ENCODE measurements at regions not wholly inside any gene's neighbourhood (a gene's known extent, or its start where the extent isn't known, plus 50 kb on each side); places are given as distances from the start of the nearest gene placed in this dataset.
"Not testable (repeated sequence)": the region's sequence is repeated elsewhere in the genome, so short reads cannot be mapped to it uniquely, and the experiment has no call there.

GRCh38 chrX:41984628-41985027, 61.3 kb upstream of the CASK start:
- Histone ChIP-seq H3K4me3 (no peak overlapping the region), H3K9me3 (no peaks in the 10 kb centered on the region), H3K4me1 (no peaks in the 10 kb centered on the region), H3K27ac (no peak overlapping the region), H3K27me3 (no peaks in the 10 kb centered on the region), H3K36me3 (ENCODE audit: low read depth, missing control alignments) (no peaks in the 10 kb centered on the region)
- intact Hi-C loops (cut with DNase I; ENCODE audit: low total_unique reads) = no loop called here
- TF ChIP-seq, protein P1, sequence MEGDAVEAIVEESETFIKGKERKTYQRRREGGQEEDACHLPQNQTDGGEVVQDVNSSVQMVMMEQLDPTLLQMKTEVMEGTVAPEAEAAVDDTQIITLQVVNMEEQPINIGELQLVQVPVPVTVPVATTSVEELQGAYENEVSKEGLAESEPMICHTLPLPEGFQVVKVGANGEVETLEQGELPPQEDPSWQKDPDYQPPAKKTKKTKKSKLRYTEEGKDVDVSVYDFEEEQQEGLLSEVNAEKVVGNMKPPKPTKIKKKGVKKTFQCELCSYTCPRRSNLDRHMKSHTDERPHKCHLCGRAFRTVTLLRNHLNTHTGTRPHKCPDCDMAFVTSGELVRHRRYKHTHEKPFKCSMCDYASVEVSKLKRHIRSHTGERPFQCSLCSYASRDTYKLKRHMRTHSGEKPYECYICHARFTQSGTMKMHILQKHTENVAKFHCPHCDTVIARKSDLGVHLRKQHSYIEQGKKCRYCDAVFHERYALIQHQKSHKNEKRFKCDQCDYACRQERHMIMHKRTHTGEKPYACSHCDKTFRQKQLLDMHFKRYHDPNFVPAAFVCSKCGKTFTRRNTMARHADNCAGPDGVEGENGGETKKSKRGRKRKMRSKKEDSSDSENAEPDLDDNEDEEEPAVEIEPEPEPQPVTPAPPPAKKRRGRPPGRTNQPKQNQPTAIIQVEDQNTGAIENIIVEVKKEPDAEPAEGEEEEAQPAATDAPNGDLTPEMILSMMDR (IDR thresholded peaks at IDR 0.05) = no peak
- TF ChIP-seq POLR2A (IDR thresholded peaks at IDR 0.05) = no peak
- no peak for DNase-seq
- WGBS, 2 donors = 77 to 83% methylated on average over 4 to 6 of the region's 6 CpGs

GRCh38 chrX:41982953-41983352, 59.6 kb upstream of the CASK start:
- Histone ChIP-seq H3K36me3 (ENCODE audit: low read depth, missing control alignments) (no peaks in the 10 kb centered on the region), H3K4me3 (no peak overlapping the region), H3K9me3 (no peaks in the 10 kb centered on the region), H3K27ac (no peak overlapping the region), H3K4me1 (no peaks in the 10 kb centered on the region), H3K27me3 (no peaks in the 10 kb centered on the region)
- intact Hi-C loops (cut with DNase I; ENCODE audit: low total_unique reads) = no loop called here
- DNase-seq = no peak
- no peak for TF ChIP-seq POLR2A (IDR thresholded peaks at IDR 0.05)
- TF ChIP-seq, protein P1 (IDR thresholded peaks at IDR 0.05) = no peak

DNA sequence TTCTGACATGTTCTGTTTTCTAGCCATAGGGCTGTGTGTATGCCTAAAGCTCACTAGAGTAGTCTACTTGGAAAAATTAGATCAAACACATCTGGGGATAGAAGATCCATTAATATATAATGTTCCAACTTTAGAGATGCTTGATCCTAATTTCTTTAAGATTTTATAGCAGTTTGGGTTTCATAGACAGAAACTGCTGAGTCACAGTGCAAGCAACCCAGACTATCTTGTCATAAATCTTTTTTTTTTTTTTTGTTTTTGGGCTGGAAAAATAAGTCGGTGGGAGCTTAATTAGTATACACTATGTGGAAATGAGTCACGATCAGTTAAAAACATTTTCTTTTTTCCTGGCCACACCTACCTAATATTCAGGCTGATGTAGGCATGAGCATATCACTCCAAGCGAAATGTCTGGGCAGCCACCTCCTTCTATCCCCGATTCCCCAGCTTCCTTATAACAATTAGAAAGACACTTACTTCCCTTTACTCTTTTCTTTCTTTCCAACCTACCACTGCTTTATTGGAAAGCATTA, 58.2 kb upstream of the CASK start:
- DNase-seq = no peak

DNA sequence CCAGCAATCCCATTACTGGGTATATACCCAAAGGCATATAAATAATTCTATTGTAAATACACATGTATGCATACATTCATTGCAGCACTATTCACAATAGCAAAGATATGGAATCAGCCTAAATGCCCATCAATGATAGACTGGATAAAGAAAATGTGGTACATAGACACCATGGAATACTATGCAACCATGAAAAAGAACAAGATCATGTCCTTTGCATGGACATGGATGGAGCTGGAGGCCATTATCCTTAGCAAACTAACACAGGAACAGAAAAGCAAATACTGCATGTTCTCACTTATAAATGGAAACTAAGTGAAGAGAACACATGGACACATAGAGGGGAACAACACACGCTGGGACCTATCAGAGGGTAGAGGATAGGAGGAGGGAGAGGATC, 51.3 kb upstream of the CASK start:
- WGBS, 2 donors = 90 to 100% methylated on average over 1 of the region's 1 CpG
- H3K27ac ChIP-seq; H3K9me3 ChIP-seq; intact Hi-C loops (cut with DNase I; ENCODE audit: low total_unique reads); H3K27me3 ChIP-seq; H3K4me3 ChIP-seq; H3K36me3 ChIP-seq (ENCODE audit: low read depth, missing control alignments); H3K4me1 ChIP-seq; DNase-seq: not testable (repeated sequence)

More for the DNA sequence above, 58.2 kb upstream of the CASK start:
- H3K27me3 ChIP-seq = no peaks in the 10 kb centered on the region
- WGBS, 2 donors = 74 to 75% methylated on average over 4 of the region's 4 CpGs
- TF ChIP-seq, protein P1 (IDR thresholded peaks at IDR 0.05) = no peak
- no peak for TF ChIP-seq POLR2A (IDR thresholded peaks at IDR 0.05)
- H3K27ac ChIP-seq = no peak overlapping the region
- intact Hi-C loops (cut with DNase I; ENCODE audit: low total_unique reads) = no loop called here
- no peaks in the 10 kb centered on the region for H3K4me1 ChIP-seq
- no peak overlapping the region for H3K4me3 ChIP-seq
- H3K9me3 ChIP-seq = no peaks in the 10 kb centered on the region
- no peaks in the 10 kb centered on the region for H3K36me3 ChIP-seq (ENCODE audit: low read depth, missing control alignments)

- no peak for DNase-seq
- H3K27me3 ChIP-seq = no peaks in the 10 kb centered on the region
- no peak overlapping the region for H3K4me3 ChIP-seq
- WGBS, 2 donors = 89 to 92% methylated on average over 2 of the region's 2 CpGs
- no peak overlapping the region for H3K27ac ChIP-seq
- TF ChIP-seq POLR2A (IDR thresholded peaks at IDR 0.05) = no peak
- TF ChIP-seq, protein P1 (IDR thresholded peaks at IDR 0.05) = no peak
- H3K36me3 ChIP-seq (ENCODE audit: low read depth, missing control alignments) = no peaks in the 10 kb centered on the region
- no peaks in the 10 kb centered on the region for H3K4me1 ChIP-seq
- intact Hi-C loops (cut with DNase I; ENCODE audit: low total_unique reads) = no loop called here
- H3K9me3 ChIP-seq = no peaks in the 10 kb centered on the region
These were observed 49.9 kb upstream of the CASK start for GRCh38 chrX:41973208-41973607.

Small RNA genes in the stretch of these regions (small RNA-seq; reads per million reads assigned to genes)
- gene RNU6-1124P (0 reads per million in 2 donors), gene RNU6-630P (0 reads per million in 2 donors), gene Z92545.1 (0 reads per million in 2 donors)
